Gastrocnemius medialis (tissue), 4 donors: ENCODE measurements at regions not wholly inside any gene's neighbourhood (a gene's known extent, or its start where the extent isn't known, plus 50 kb on each side); places are given as distances from the start of the nearest gene placed in this dataset.

Experiments
- ATAC-seq, 2 donors: fragments of 150-250 bp; one replicate each; pipeline ENCODE4 v1.9.1; 2016
- DNase-seq, 2 donors: peaks; one replicate each; pipeline ENCODE4 v3.0.0-alpha.2; 2019
- H3K27ac ChIP-seq, 4 donors: fragments of 200-600 bp; sonication (generic); 1 replicate in 1 of 4; 2 replicates in 3 of 4; pipeline ENCODE4 v1.5.1; 2016 to 2018; ENCODE audit warnings: mild to moderate bottlenecking in 2 of 4, moderate library complexity in 1 of 4
- H3K27me3 ChIP-seq, 3 donors: fragments of 200-600 bp; sonication (generic) in 2 of 3; 1 replicate in 1 of 3; 2 replicates in 2 of 3; pipeline versions ENCODE4 v1.5.1 to v1.6.0; 2016 to 2019; ENCODE audit warnings: mild to moderate bottlenecking in 1 of 3, moderate library complexity in 1 of 3
- H3K36me3 ChIP-seq, 2 donors: fragments of 200-600 bp; sonication (generic) in 1 of 2; one replicate each; pipeline ENCODE4 v1.5.1; 2017 to 2018
- H3K4me1 ChIP-seq, 2 donors: fragments of 200-600 bp; sonication (generic) in 1 of 2; one replicate each; pipeline ENCODE4 v1.5.1; 2016 to 2017; ENCODE audit warnings: mild to moderate bottlenecking in 2 of 2
- H3K4me3 ChIP-seq, 4 donors: fragments of 200-600 bp; sonication (generic) in 3 of 4; 1 replicate in 1 of 4; 2 replicates in 3 of 4; pipeline ENCODE4 v1.5.1; 2016 to 2019; ENCODE audit warnings: mild to moderate bottlenecking in 2 of 4
- H3K9me3 ChIP-seq, 3 donors: fragments of 200-600 bp; sonication (generic) in 2 of 3; 1 replicate in 1 of 3; 2 replicates in 2 of 3; pipeline ENCODE4 v1.5.1; 2016 to 2019
- CTCF ChIP-seq, 5 experiments: fragments of 450-650 bp in 3 of 5; fragments of 200-600 bp in 2 of 5; sonication (generic) in 2 of 5; IDR thresholded peaks in 4 of 5; conservative IDR thresholded peaks in 1 of 5; 1 replicate in 4 of 5; 2 replicates in 1 of 5; pipeline ENCODE4 v1.5.1; 2016 to 2019; ENCODE audit warnings: antibody characterized with exemption in 5 of 5, mild to moderate bottlenecking in 3 of 5, moderate library complexity in 3 of 5
- POLR2A ChIP-seq, 2 donors: fragments of 450-650 bp; IDR thresholded peaks; one replicate each; pipeline ENCODE4 v1.6.1; 2017; ENCODE audit warnings: antibody characterized with exemption in 2 of 2, mild to moderate bottlenecking in 2 of 2, moderate library complexity in 2 of 2
- in situ Hi-C, 4 donors: fragments of 200-750 bp; cut with MboI; loops; one replicate each; pipeline versions ENCODE4 v1.15.0 to v1.8.0; 2017; ENCODE audit warnings: low sequenced_read_pairs in 4 of 4
- intact Hi-C: fragments of 100-400 bp; cut with DNase I; formaldehyde crosslinking; loops from one replicate; pipeline ENCODE4 v1.15.1; 2023; ENCODE audit warnings: low total_unique reads

GRCh38 chr4:22986881-22987280 lies 294.1 kb downstream of the GBA3 start:
- in situ Hi-C loops, result no loop called here
- Histone ChIP-seq H3K27ac (no peak overlapping the region), H3K4me3 (no peak overlapping the region), H3K36me3 (no peaks in the 10 kb centered on the region), H3K9me3 (no peaks in the 10 kb centered on the region), H3K4me1 (no peaks in the 10 kb centered on the region), H3K27me3 (no peaks in the 10 kb centered on the region)
- ATAC-seq (no peak), DNase-seq (no peak)
- TF ChIP-seq CTCF (IDR thresholded peaks at IDR 0.05 in 4 of 5, conservative IDR thresholded peaks at IDR 0.05 in 1 of 5), result no peak
- no peak for TF ChIP-seq POLR2A (IDR thresholded peaks at IDR 0.05)
- intact Hi-C loops, result no loop called here

- TF ChIP-seq POLR2A (IDR thresholded peaks at IDR 0.05), result no peak
- no peak for TF ChIP-seq CTCF (IDR thresholded peaks at IDR 0.05 in 4 of 5, conservative IDR thresholded peaks at IDR 0.05 in 1 of 5)
- H3K9me3 ChIP-seq, result no peaks in the 10 kb centered on the region
- H3K27me3 ChIP-seq, result no peaks in the 10 kb centered on the region
- ATAC-seq (no peak), DNase-seq (no peak)
- no peaks in the 10 kb centered on the region for H3K4me1 ChIP-seq
- intact Hi-C loops, result no loop called here
- H3K4me3 ChIP-seq, result no peak overlapping the region
- no peaks in the 10 kb centered on the region for H3K36me3 ChIP-seq
- in situ Hi-C loops, result no loop called here
- H3K27ac ChIP-seq, result no peak overlapping the region
Observed at GRCh38 chr4:22986262-22986661, 293.5 kb downstream of the GBA3 start.

GRCh38 chr4:22984390-22984789 lies 291.7 kb downstream of the GBA3 start:
- H3K27ac ChIP-seq, result no peak overlapping the region
- in situ Hi-C loops (no loop called here), intact Hi-C loops (no loop called here)
- no peaks in the 10 kb centered on the region for H3K4me1 ChIP-seq
- DNase-seq, result no peak
- H3K27me3 ChIP-seq, result no peaks in the 10 kb centered on the region
- ATAC-seq, result no peak
- H3K4me3 ChIP-seq, result peak overlapping the region in 1 of 4 donors; percentile 6
- H3K36me3 ChIP-seq, result no peaks in the 10 kb centered on the region
- no peaks in the 10 kb centered on the region for H3K9me3 ChIP-seq
- TF ChIP-seq CTCF (IDR thresholded peaks at IDR 0.05 in 4 of 5, conservative IDR thresholded peaks at IDR 0.05 in 1 of 5) (no peak), POLR2A (IDR thresholded peaks at IDR 0.05) (no peak)

GRCh38 chr4:22978656-22979055 lies 285.9 kb downstream of the GBA3 start:
- TF ChIP-seq POLR2A (IDR thresholded peaks at IDR 0.05), result no peak
- TF ChIP-seq CTCF (IDR thresholded peaks at IDR 0.05 in 4 of 5, conservative IDR thresholded peaks at IDR 0.05 in 1 of 5), result no peak
- Histone ChIP-seq H3K27ac (no peak overlapping the region), H3K4me3 (no peak overlapping the region), H3K36me3 (no peaks in the 10 kb centered on the region), H3K27me3 (no peaks in the 10 kb centered on the region), H3K4me1 (no peaks in the 10 kb centered on the region), H3K9me3 (no peaks in the 10 kb centered on the region)
- in situ Hi-C loops, result no loop called here
- DNase-seq, result no peak
- intact Hi-C loops, result no loop called here
- ATAC-seq, result no peak

- no peaks in the 10 kb centered on the region for H3K27me3 ChIP-seq
- no peaks in the 10 kb centered on the region for H3K9me3 ChIP-seq
- no peaks in the 10 kb centered on the region for H3K4me1 ChIP-seq
- no peak for TF ChIP-seq CTCF (IDR thresholded peaks at IDR 0.05 in 4 of 5, conservative IDR thresholded peaks at IDR 0.05 in 1 of 5)
- no peak for TF ChIP-seq POLR2A (IDR thresholded peaks at IDR 0.05)
- H3K4me3 ChIP-seq, result no peak overlapping the region
- H3K27ac ChIP-seq, result no peak overlapping the region
- in situ Hi-C loops, result no loop called here
- ATAC-seq (no peak), DNase-seq (no peak)
- H3K36me3 ChIP-seq, result no peaks in the 10 kb centered on the region
- intact Hi-C loops, result no loop called here
Observed at GRCh38 chr4:22970665-22971064, 277.9 kb downstream of the GBA3 start.
